GM21515 (cell line): ENCODE measurements at regions not wholly inside any gene's neighbourhood (a gene's known extent, or its start where the extent isn't known, plus 50 kb on each side); places are given as distances from the start of the nearest gene placed in this dataset.
"Not testable (repeated sequence)": the region's sequence is repeated elsewhere in the genome, so short reads cannot be mapped to it uniquely, and the experiment has no call there.

Source experiments
- ATAC-seq: cut with Tn5 transposase; IDR thresholded peaks from one replicate; pipeline ENCODE4 v1.9.1; 2021; ENCODE audit not compliant: unreplicated experiment

GRCh38 chr4:107392380-107392779 is 327.7 kb downstream of the PAPSS1 start:
- no peak for ATAC-seq

- ATAC-seq, result no peak
These were observed 328.4 kb downstream of the PAPSS1 start for GRCh38 chr4:107391630-107392028.

DNA sequence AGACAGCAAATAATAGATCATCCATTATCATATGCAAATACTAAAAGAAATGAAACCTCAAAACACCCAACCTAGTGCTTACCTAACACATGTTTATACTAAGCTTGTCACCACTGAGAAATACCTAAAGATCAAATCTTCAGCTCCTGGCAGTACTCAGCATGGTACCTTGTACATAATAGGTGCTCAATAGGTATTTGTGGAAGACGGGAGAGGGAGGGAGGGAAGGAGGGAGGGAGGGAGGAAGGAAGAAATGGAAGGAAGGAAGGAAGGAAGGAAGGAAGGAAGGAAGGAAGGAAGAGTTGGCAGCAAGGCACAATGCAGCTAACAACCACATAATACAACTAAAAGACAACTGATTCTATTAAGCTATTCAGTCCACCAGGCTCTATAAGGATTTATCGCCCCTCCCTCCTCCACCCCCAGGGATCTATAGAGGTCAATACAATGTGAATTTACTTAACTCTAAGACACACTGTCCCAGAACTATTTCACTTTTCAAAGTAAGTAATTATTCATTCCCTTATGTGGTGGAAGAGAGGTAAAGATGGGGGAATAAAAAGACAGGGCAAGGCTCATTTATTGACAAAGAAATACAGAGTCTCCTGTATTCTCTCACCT is 328.9 kb downstream of the PAPSS1 start:
- ATAC-seq, result no peak

DNA sequence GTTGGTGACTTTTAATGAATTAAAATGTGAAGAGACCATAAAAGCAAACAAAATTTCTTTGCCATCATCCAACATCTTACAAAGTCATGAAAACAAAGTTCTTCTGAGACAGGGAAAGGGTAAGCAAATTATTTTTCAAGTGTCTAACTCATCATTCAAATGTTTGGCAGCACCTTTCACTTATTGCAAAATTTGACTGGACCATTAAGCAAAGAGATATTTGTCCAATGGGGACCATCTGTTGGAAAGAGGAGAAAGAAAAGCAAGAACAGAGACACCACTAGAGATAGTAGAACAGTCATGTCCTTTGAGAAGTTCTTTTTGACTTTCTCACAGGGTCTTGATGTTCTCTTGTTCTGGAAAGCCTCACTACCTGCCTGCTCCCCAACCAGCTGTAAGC is 330.1 kb downstream of the PAPSS1 start:
- ATAC-seq, result no peak

- ATAC-seq, result no peak
These were observed 331.2 kb downstream of the PAPSS1 start for GRCh38 chr4:107388736-107389274.

DNA sequence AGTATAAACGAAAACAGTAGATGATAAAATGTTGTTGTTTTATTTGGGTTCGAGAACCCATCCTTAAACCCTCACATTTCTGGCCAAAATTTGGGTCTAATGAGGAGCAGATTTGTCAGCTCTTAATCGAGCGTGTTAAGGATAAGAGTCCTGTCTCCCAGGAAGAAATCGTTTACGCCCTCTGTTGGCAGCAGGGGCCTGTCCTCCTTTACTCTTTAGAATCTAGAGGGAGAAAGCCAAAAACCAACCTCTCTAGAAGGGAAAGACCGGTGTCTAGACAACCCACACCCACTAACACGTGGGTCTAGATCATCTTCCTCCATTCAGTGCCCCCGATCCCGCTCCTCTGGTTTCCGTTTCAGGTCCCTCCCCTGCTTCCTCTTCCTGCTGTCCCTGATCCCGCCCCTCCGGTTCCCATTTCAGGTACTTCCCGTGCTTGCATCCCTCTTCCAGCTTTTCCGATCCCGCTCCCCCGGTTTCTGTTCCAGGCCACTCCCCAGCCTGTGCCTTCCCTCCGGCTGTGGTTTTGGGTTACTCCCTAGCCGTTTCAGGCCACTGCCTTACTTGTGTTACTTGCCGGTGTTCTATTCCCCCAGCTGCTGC is 339.1 kb downstream of the PAPSS1 start:
- ATAC-seq, result no peak

GRCh38 chr4:107380190-107380589 is 339.8 kb downstream of the PAPSS1 start:
- ATAC-seq, result no peak

DNA sequence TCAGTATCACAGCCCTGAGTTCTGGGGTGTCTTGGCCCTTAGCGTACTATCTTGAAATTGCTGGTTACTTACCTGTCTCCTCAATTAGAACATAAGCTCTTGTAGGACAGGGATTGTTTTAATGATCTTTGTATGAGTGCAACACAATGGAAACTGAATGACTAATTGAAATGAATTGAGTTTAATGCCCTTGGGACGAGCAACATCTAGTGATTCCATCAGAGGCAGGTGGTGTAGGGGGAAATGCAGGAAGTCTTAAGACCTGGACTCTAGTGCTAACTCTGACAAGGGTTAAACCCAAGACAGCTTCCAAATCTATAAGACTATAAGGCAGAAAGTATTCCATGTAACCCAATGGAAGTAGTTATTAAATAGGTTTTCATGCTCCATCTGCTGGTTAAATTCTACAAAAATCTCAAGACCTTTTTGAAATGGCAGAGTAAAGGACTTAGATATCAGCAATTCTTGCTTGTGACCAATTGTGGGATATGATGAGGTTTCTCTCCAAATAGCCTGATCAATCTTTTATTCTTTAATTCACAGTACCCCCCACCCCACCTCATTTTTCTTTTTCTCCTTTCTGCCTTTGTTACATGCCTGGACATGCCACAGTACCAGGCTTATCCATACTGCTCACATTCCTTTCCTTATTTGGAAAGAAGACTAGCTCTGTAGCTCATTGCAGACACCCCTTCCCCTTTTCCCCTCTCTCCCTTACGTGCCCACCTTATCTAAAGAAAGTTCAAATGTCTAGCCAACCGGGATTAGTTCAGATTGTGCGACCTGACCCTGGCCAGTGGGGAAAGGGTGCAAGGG is 340.8 kb downstream of the PAPSS1 start:
- no peak for ATAC-seq

DNA sequence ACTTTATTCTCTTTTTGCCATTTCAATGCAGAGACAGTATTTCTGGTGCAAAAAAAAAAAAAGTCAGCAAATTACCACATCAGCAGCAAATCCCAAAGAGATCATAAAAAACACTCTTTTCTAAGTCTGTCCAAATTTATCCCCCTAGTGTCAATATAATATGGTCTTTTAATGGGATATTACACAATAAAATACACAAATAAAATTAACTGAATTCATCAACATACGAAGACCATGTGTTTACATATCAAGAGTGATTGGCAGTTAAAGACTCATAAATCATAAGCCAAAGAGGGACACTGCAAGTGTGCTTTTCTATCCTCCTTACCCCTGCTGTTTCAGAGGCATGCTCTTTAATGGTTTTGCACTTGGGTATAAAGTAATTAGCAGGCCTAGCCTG is 340.2 kb upstream of the DKK2 start:
- no peak for ATAC-seq

GRCh38 chr4:107366900-107367299 is 330.8 kb upstream of the DKK2 start:
- no peak for ATAC-seq

DNA sequence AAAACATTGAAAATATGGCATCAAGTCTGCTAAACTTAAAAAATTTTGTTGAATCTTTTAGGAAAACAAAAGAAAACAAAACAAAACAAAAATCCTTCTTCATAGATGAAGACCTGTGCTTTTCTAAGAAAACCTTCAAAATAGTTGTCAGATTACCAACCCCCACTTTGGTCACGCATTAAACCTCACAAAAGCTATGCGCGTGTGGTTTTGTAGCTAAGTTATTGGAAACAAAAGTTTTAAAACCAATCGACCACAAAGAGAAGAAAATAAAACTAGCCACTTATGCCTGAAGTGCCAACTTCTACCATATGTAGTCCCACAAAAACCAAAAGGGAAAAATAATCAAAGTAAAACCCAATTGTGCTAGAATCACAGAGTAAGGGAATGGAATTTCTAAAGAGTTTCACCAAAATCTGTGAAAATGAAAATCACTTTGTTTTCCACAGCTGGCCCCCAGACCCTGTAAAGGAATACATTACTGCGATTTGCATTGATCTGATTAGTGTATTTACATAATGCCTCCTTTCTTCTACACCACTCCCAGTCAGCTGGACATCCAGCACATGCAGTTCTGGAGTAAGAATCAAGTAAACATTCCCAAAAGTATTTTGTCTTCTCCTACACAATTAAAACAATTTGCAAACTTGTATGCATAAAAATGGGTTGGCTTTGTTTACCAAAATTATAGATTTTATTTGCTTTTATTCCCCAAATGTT is 330.1 kb upstream of the DKK2 start:
- no peak for ATAC-seq

- no peak for ATAC-seq
These were observed 327.0 kb upstream of the DKK2 start for GRCh38 chr4:107363125-107363524.

- ATAC-seq, result no peak
These were observed 323.1 kb upstream of the DKK2 start for GRCh38 chr4:107359208-107359607.

- not testable (repeated sequence) for ATAC-seq
These were observed 318.2 kb upstream of the DKK2 start for GRCh38 chr4:107354304-107354703.

DNA sequence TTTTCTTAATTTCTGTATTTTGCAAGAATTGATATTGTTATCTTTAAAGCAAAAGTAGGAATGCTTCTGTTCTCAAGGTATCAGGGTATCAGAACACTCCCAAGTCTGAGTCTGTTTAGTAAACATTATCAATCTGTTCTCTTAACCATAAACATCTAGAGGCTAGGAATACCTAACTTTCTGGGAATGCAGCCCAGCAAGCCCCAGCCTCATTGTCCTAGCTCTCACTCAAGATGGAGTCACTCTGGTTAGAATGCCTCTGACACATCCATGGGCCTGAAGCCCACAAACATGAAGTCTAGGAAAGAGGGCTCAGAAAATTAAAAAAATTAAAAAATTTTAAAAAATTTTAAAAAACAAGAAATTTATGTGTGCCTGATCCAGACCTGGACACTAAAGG is 315.1 kb upstream of the DKK2 start:
- ATAC-seq, result no peak

DNA sequence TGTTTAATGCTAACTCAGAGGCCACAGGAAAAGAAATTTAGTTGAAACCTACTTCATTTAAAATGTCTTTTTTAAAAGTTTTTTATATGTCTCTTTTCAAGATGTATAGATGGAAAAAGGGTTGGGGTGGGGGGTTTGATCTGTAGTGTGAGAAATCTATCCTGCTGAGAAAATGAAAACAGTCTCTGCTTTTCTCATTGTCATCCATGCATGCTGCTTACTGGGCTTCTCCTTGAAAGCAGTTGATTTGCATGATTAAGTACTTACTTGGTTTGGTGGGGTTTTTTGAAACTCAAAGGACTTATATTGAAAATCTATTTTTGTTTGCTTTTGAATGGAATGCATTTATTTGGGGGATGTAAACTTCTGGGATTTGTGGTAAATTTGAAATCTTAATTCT is 313.6 kb upstream of the DKK2 start:
- ATAC-seq, result no peak

DNA sequence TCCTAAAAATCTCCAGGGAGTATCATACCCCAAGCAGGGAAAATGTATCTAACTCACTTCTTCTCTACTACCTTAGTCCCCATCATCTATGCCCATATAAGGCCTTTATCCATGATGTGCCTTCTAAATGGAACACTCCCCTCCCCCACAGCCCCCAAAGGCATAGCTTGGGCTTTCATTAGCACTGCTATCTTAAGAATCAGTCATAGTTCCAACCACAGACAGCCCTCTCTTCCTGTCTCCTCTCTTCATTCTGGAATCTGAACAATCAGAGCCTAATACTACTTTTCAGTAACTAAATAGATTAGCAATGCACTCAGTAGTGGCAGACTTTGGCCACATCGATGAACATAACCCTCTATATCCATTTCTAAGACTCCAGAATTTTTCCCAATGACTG is 313.2 kb upstream of the DKK2 start:
- no peak for ATAC-seq

GRCh38 chr4:107348188-107349050 is 312.3 kb upstream of the DKK2 start:
- ATAC-seq, result no peak

- ATAC-seq, result no peak
These were observed 297.4 kb upstream of the DKK2 start for GRCh38 chr4:107333518-107333917.

GRCh38 chr4:107332656-107333055 is 296.5 kb upstream of the DKK2 start:
- ATAC-seq, result not testable (repeated sequence)
